Gastroesophageal sphincter (tissue), 4 donors: ENCODE measurements at regions not wholly inside any gene's neighbourhood (a gene's known extent, or its start where the extent isn't known, plus 50 kb on each side); places are given as distances from the start of the nearest gene placed in this dataset.

Source experiments
- ATAC-seq: fragments of 150-250 bp; one replicate; pipeline ENCODE4 v1.9.1; 2016; ENCODE audit warnings: mild to moderate bottlenecking, moderate library complexity
- H3K27ac ChIP-seq, 4 donors: fragments of 200-600 bp; sonication (generic) in 3 of 4; 1 replicate in 3 of 4; 2 replicates in 1 of 4; pipeline ENCODE4 v1.5.1; 2016 to 2019
- H3K27me3 ChIP-seq: fragments of 200-600 bp; sonication (generic); one replicate; pipeline ENCODE4 v1.5.1; 2019
- H3K36me3 ChIP-seq, 2 donors: fragments of 200-600 bp; sonication (generic); one replicate each; pipeline ENCODE4 v1.5.1; 2019; ENCODE audit warnings: control low read depth in 1 of 2
- H3K4me1 ChIP-seq, 3 donors: fragments of 200-600 bp; sonication (generic); 1 replicate in 2 of 3; 2 replicates in 1 of 3; pipeline ENCODE4 v1.5.1; 2016 to 2019; ENCODE audit warnings: control low read depth in 2 of 3
- H3K4me3 ChIP-seq, 2 donors: fragments of 200-600 bp; sonication (generic); one replicate each; pipeline ENCODE4 v1.5.1; 2019; ENCODE audit warnings: mild to moderate bottlenecking in 1 of 2, moderate library complexity in 1 of 2
- H3K9me3 ChIP-seq, 3 donors: fragments of 200-600 bp; sonication (generic); one replicate each; pipeline ENCODE4 v1.5.1; 2017 to 2019; ENCODE audit warnings: control low read depth in 2 of 3
- EP300 ChIP-seq: sonication (generic); formaldehyde crosslinking; IDR thresholded peaks from one replicate; pipeline ENCODE4 v1.6.1; 2017; ENCODE audit warnings: antibody characterized with exemption, mild to moderate bottlenecking
- POLR2A ChIP-seq, 2 donors: fragments of 450-650 bp; IDR thresholded peaks; one replicate each; pipeline ENCODE4 v1.6.1; 2017; ENCODE audit warnings: antibody characterized with exemption in 2 of 2, mild to moderate bottlenecking in 2 of 2, moderate library complexity in 1 of 2
- POLR2AphosphoS5 ChIP-seq: sonication (generic); formaldehyde crosslinking; IDR thresholded peaks from one replicate; pipeline ENCODE4 v1.6.1; 2017; ENCODE audit warnings: antibody characterized with exemption
- WGBS, 2 donors: methylation state at CpG; one replicate each; pipeline ENCODE4 v1.1.5; 2018; ENCODE audit warnings: low coverage in 1 of 2; 5-methylcytosine and 5-hydroxymethylcytosine counted together
- TF ChIP-seq, protein P1 (sequence below), 4 experiments: fragments of 200-600 bp in 2 of 4; fragments of 450-650 bp in 2 of 4; sonication (generic) in 1 of 4; IDR thresholded peaks; one replicate each; pipeline ENCODE4 v1.5.1; 2017 to 2019; ENCODE audit warnings: antibody characterized with exemption in 4 of 4, mild to moderate bottlenecking in 2 of 4, moderate library complexity in 2 of 4

DNA sequence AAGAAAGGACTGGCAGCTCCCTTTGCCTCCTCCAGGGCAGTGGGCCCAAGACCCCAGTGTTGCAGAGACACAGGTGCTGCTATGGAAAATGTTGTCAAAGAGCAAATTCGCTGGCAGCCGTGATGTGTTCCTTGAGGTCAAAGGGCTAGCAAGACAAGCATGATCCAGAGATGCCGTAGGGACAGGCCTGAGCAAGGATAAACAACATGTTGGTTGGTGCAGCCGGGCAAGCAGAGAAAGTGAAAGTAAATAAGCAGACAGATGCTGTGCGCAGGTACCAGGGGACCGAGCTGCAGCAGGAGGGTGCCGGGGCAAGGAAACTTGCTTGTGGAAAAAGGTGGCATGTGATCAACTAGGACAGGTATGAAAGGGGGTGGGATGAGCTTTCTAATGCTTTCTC lies 125.5 kb upstream of the NECTIN1 start:
- TF ChIP-seq, protein P1, sequence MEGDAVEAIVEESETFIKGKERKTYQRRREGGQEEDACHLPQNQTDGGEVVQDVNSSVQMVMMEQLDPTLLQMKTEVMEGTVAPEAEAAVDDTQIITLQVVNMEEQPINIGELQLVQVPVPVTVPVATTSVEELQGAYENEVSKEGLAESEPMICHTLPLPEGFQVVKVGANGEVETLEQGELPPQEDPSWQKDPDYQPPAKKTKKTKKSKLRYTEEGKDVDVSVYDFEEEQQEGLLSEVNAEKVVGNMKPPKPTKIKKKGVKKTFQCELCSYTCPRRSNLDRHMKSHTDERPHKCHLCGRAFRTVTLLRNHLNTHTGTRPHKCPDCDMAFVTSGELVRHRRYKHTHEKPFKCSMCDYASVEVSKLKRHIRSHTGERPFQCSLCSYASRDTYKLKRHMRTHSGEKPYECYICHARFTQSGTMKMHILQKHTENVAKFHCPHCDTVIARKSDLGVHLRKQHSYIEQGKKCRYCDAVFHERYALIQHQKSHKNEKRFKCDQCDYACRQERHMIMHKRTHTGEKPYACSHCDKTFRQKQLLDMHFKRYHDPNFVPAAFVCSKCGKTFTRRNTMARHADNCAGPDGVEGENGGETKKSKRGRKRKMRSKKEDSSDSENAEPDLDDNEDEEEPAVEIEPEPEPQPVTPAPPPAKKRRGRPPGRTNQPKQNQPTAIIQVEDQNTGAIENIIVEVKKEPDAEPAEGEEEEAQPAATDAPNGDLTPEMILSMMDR (IDR thresholded peaks at IDR 0.05): no peak
- TF ChIP-seq POLR2A (IDR thresholded peaks at IDR 0.05): no peak
- TF ChIP-seq EP300: no peak
- no peak for TF ChIP-seq POLR2AphosphoS5
- peaks cover 32% of the 10 kb centered on the region for H3K27me3 ChIP-seq
- H3K4me1 ChIP-seq: no peaks in the 10 kb centered on the region
- H3K36me3 ChIP-seq: no peaks in the 10 kb centered on the region
- no peak overlapping the region for H3K27ac ChIP-seq
- H3K4me3 ChIP-seq: no peak overlapping the region
- no peak for ATAC-seq
- 59 to 71% methylated on average over 7 of the region's 7 CpGs for WGBS, 2 donors
- no peaks in the 10 kb centered on the region for H3K9me3 ChIP-seq

DNA sequence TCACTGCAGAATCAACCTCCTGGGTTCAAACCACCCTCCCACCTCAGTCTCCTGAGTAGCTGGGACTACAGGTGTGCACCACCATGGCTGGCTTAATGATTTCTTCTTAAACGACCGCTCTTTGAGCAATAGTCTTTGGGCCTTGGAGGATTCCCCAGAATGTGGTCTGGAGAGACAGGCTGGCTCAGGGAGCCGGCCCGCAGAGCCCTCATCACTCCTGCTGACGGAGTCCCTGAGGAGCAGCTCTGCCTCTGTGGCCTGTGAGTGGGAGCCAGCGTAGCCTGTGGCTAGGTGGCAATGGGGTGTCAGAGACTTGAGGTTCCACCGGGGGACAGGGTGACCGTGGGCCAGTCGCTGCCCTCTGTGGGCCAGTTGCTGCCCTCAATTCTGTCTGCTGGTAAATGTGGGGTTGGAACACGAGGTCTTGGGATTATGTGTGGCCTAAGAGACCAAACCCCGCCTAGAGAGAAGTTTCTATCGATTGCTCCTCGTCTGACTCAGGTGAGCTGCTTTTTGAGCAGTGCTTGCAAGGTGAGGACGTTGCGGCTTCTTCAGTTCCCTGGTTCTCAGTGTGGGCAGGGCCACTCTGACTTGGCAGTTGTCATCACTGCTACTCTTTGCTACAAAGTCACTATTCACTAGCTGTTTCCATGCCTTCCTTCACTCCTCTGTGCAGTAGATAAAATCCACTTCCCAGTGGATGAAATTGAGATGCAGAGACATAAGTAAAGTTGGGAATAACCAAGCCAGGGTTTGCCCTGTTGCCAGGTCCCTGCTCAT lies 124.8 kb upstream of the NECTIN1 start:
- Histone ChIP-seq H3K27me3 (peaks cover 25% of the 10 kb centered on the region), H3K9me3 (no peaks in the 10 kb centered on the region), H3K27ac (no peak overlapping the region), H3K4me3 (no peak overlapping the region), H3K4me1 (no peaks in the 10 kb centered on the region), H3K36me3 (no peaks in the 10 kb centered on the region)
- 82% methylated on average over 7 of the region's 15 CpGs; no CpG with 5 or more reads in 1 of the 2 donors for WGBS, 2 donors
- no peak for TF ChIP-seq POLR2AphosphoS5
- no peak for ATAC-seq

DNA sequence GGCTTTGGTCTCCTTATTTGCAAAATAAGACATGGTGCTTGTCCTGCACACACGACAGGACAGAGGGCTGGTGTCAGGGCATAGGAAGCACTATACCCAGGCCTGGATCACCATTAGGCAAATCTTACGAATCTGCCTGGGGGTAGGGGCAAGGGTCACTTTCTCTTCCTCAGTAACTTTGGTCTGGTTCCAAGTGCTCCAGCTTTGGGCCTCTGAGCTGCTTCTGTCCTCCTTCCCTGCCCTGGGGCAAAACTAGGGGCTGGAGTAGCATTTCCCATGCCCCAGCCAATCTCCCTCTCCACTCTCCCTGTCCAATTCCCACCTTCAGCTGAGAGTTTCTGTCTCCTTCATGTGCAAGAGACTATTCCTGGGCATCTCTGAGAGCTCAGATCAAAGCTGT lies 123.7 kb upstream of the NECTIN1 start:
- TF ChIP-seq POLR2A (IDR thresholded peaks at IDR 0.05) (no peak), POLR2AphosphoS5 (no peak), EP300 (no peak)
- TF ChIP-seq, protein P1 (IDR thresholded peaks at IDR 0.05): no peak
- H3K27me3 ChIP-seq: peaks cover 19% of the 10 kb centered on the region
- H3K4me3 ChIP-seq: no peak overlapping the region
- H3K9me3 ChIP-seq: no peaks in the 10 kb centered on the region
- no peak for ATAC-seq
- no peak overlapping the region for H3K27ac ChIP-seq
- no CpG with 5 or more reads among the region's 2 CpGs for WGBS, 2 donors
- no peaks in the 10 kb centered on the region for H3K36me3 ChIP-seq
- H3K4me1 ChIP-seq: no peaks in the 10 kb centered on the region

- no peak for ATAC-seq
- no peak overlapping the region for H3K4me3 ChIP-seq
- H3K27me3 ChIP-seq: peaks cover 28% of the 10 kb centered on the region
- TF ChIP-seq POLR2AphosphoS5 (no peak), POLR2A (IDR thresholded peaks at IDR 0.05) (no peak), EP300 (no peak)
- TF ChIP-seq, protein P1 (IDR thresholded peaks at IDR 0.05): no peak
- H3K36me3 ChIP-seq: no peaks in the 10 kb centered on the region
- H3K27ac ChIP-seq: no peak overlapping the region
- 43 to 67% methylated on average over 1 to 3 of the region's 5 CpGs for WGBS, 2 donors
- no peaks in the 10 kb centered on the region for H3K4me1 ChIP-seq
- peaks cover 0 to 12% (median 0%) of the 10 kb centered on the region in 3 donors for H3K9me3 ChIP-seq
Measured at GRCh38 chr11:119850822-119851409, 121.9 kb upstream of the NECTIN1 start.

DNA sequence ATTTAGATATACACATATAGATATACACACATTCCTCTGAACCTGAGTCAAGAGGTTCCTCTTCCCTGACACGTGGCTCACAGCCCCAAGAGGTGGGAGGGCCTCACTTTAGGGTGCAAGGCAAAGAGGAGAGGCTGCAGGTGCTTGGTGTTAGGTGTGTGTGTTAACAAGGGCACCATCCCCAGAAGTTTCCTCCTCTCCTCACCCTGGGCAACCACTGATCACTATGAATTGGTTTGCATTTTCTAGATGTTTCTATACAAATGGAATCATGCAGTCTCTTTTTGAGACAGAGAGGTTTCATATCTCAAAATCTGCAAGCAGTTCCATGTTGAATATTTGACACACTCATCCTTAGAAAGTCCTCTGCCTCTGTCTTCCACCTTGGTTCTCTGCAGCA lies 120.9 kb upstream of the NECTIN1 start:
- peaks cover 0 to 17% (median 0%) of the 10 kb centered on the region in 3 donors for H3K9me3 ChIP-seq
- 0 to 11% methylated on average over 1 of the region's 1 CpG for WGBS, 2 donors
- no peak overlapping the region for H3K27ac ChIP-seq
- H3K4me3 ChIP-seq: no peak overlapping the region
- ATAC-seq: no peak
- H3K36me3 ChIP-seq: no peaks in the 10 kb centered on the region
- no peaks in the 10 kb centered on the region for H3K4me1 ChIP-seq
- TF ChIP-seq POLR2AphosphoS5 (no peak), EP300 (no peak), POLR2A (IDR thresholded peaks at IDR 0.05) (no peak)
- TF ChIP-seq, protein P1 (IDR thresholded peaks at IDR 0.05): no peak
- peaks cover 39% of the 10 kb centered on the region for H3K27me3 ChIP-seq
